ENCODE measurements at regions not wholly inside any gene's neighbourhood (a gene's known extent, or its start where the extent isn't known, plus 50 kb on each side); places are given as distances from the start of the nearest gene placed in this dataset.

DNA sequence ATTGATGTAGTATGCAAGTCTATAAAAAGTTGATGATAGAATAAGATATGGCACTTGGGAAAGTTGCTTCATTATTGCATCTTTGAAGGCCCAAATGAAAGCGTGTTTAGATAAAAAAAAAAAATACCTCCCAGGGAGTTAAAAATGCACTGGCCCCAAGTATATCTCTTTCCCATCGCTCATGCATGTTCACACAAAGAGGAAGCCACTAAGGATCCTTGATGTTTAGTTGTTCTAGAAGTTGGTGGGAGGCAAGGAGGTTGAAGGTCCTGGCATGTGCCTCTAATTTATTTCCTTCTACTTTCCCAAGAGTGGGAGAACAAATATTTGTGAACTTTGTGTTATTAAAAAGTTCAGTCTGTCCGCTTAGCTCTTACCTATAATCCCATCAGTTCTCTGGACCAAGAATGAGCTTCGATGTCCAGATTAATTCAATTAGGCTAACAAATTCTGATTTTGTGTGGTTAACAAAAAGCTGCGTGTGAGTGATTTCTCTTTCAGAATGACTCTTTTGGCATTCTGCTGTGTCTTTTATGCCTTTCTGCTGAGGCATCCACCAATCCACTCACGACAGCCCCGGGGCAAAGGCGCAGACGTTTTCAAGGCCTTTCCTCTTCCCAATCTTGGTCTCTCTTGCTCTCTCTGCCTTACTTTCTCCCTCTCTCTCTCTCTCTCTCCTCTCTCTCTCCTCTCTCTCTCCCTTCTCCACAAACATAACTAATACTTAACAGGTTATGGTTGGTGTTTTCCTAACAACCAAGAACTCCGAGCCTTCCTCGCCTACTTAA, 135.1 kb upstream of the ERCC6L2 start:
- H3K27me3 ChIP-seq, result no peaks in the 10 kb centered on the region
- intact Hi-C loops (cut with DNase I), result no loop called here
- WGBS, 2 donors, result 78% methylated on average over 11 of the region's 11 CpGs
- H3K4me3 ChIP-seq, result no peak overlapping the region
- no peaks in the 10 kb centered on the region for H3K9me3 ChIP-seq
- H3K27ac ChIP-seq, result no peak overlapping the region
- DNase-seq (no peak), ATAC-seq (no peak)
- no peaks in the 10 kb centered on the region for H3K36me3 ChIP-seq (replicated peaks in 1 of 2; ENCODE audit: insufficient read depth in 1 of 2, low read depth in 2 of 2)
- TF ChIP-seq, protein P1, sequence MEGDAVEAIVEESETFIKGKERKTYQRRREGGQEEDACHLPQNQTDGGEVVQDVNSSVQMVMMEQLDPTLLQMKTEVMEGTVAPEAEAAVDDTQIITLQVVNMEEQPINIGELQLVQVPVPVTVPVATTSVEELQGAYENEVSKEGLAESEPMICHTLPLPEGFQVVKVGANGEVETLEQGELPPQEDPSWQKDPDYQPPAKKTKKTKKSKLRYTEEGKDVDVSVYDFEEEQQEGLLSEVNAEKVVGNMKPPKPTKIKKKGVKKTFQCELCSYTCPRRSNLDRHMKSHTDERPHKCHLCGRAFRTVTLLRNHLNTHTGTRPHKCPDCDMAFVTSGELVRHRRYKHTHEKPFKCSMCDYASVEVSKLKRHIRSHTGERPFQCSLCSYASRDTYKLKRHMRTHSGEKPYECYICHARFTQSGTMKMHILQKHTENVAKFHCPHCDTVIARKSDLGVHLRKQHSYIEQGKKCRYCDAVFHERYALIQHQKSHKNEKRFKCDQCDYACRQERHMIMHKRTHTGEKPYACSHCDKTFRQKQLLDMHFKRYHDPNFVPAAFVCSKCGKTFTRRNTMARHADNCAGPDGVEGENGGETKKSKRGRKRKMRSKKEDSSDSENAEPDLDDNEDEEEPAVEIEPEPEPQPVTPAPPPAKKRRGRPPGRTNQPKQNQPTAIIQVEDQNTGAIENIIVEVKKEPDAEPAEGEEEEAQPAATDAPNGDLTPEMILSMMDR (IDR thresholded peaks at IDR 0.05), result no peak
- TF ChIP-seq POLR2A (IDR thresholded peaks at IDR 0.05), result no peak
- H3K4me1 ChIP-seq, result no peaks in the 10 kb centered on the region

DNA sequence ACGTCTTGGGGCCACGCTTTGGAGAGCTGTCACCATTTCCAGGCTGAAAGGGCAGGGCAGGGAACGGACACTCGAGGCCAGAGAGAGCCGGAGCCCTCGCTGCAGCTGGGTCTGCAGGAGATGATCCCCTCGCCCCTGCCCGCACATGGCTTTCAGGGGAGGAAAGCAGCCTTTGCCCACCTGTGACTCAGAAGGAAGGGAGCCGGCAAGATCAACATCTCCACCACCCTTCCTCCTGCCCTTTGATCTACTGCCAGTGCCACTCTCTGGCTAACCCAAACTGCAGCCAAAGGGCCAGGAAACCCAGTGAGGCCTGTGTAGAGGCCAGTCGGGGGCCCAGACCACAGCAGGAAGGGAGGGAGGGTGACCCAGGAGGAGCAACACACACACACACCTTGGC, 137.1 kb upstream of the ERCC6L2 start:
- WGBS, 2 donors, result 76 to 92% methylated on average over 4 to 10 of the region's 10 CpGs
- intact Hi-C loops (cut with DNase I), result no loop called here
- Histone ChIP-seq H3K4me3 (no peak overlapping the region), H3K4me1 (no peaks in the 10 kb centered on the region), H3K27me3 (no peaks in the 10 kb centered on the region), H3K36me3 (replicated peaks in 1 of 2; ENCODE audit: insufficient read depth in 1 of 2, low read depth in 2 of 2) (no peaks in the 10 kb centered on the region), H3K27ac (no peak overlapping the region), H3K9me3 (no peaks in the 10 kb centered on the region)
- no peak for ATAC-seq
- DNase-seq, result no peak
- TF ChIP-seq POLR2A (IDR thresholded peaks at IDR 0.05), result no peak
- TF ChIP-seq, protein P1 (IDR thresholded peaks at IDR 0.05), result no peak

DNA sequence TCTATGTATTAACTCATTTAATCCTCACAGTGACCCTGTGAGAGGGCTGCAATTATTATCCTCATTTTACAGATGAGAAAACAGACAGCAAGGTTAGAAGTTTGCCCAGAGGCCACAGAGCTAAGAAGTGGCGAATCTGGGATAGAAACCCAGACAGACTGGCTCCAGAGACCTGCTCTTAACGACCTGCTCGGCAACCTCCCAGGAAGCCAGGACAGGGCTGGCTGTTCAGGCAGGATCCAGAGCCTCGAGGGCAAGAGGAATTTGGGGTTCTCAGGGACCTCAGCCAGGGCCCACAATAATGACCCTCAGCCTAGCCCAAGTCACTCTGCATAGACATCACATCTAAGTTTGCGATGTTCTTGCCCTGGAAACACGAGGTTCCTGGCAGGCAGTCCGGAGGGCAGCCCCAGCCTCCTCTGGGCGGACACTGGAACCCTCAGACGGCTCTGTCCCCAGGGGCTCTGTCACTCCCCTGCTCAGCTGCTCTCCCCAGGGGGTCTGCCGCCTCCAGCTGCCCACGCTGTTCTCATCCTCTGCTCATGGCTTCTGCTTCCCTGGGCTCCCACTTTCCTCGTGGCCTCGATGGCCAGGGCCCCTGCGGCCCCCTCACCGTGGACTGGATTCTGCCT, 138.5 kb upstream of the ERCC6L2 start:
- intact Hi-C loops (cut with DNase I), result no loop called here
- no peak for TF ChIP-seq POLR2A (IDR thresholded peaks at IDR 0.05)
- TF ChIP-seq, protein P1 (IDR thresholded peaks at IDR 0.05), result no peak
- Histone ChIP-seq H3K27ac (no peak overlapping the region), H3K27me3 (no peaks in the 10 kb centered on the region), H3K4me1 (no peaks in the 10 kb centered on the region), H3K4me3 (no peak overlapping the region), H3K9me3 (no peaks in the 10 kb centered on the region), H3K36me3 (replicated peaks in 1 of 2; ENCODE audit: insufficient read depth in 1 of 2, low read depth in 2 of 2) (no peaks in the 10 kb centered on the region)
- WGBS, 2 donors, result 71 to 72% methylated on average over 15 of the region's 15 CpGs
- no peak for ATAC-seq
- DNase-seq, result no peak

DNA sequence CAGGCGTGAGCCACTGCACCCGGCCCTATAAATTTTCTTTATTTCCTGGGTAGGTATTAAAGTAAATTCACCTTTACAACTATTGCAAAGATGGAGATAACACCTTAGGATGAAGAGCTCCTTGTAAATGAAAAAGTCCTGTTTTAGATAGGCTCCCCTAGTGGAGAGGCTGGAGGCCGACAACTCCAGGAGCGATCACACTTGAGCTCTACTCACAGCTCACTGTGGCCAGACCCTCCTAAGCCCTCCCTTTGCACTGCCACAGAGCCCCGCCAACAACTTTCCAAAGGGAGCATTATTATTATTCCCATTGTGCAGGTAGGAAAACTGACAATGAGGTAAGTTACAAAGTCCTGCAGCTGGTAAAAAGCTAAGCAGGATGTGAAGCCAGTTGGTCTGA, 139.1 kb upstream of the ERCC6L2 start:
- 82 to 89% methylated on average over 5 of the region's 5 CpGs for WGBS, 2 donors
- no peak for DNase-seq
- intact Hi-C loops (cut with DNase I), result no loop called here
- Histone ChIP-seq H3K4me3 (no peak overlapping the region), H3K27me3 (no peaks in the 10 kb centered on the region), H3K27ac (no peak overlapping the region), H3K4me1 (no peaks in the 10 kb centered on the region), H3K36me3 (replicated peaks in 1 of 2; ENCODE audit: insufficient read depth in 1 of 2, low read depth in 2 of 2) (no peaks in the 10 kb centered on the region), H3K9me3 (no peaks in the 10 kb centered on the region)
- TF ChIP-seq, protein P1 (IDR thresholded peaks at IDR 0.05), result no peak
- TF ChIP-seq POLR2A (IDR thresholded peaks at IDR 0.05), result no peak
- ATAC-seq, result no peak
